ENCODE measurements at regions not wholly inside any gene's neighbourhood (a gene's known extent, or its start where the extent isn't known, plus 50 kb on each side); places are given as distances from the start of the nearest gene placed in this dataset.

- DNase-seq, result no peak
Measured at GRCh38 chr6:121837545-121838229, 402.2 kb downstream of the GJA1 start.

GRCh38 chr6:121838842-121839241 lies 403.4 kb downstream of the GJA1 start:
- peak; percentile 6 for DNase-seq

- no peak for DNase-seq
Measured at GRCh38 chr6:121839896-121840295, 404.4 kb downstream of the GJA1 start.

- no peak for DNase-seq
Measured at GRCh38 chr6:121844898-121845297, 409.5 kb downstream of the GJA1 start.

- no peak for DNase-seq
Measured at GRCh38 chr6:121847806-121848522, 412.5 kb downstream of the GJA1 start.

GRCh38 chr6:121848523-121849255 lies 413.2 kb downstream of the GJA1 start:
- DNase-seq, result no peak

GRCh38 chr6:121849477-121849876 lies 414.0 kb downstream of the GJA1 start:
- peak; percentile 50 for DNase-seq

- DNase-seq, result no peak
Measured at GRCh38 chr6:121851056-121851455, 415.6 kb downstream of the GJA1 start.

- DNase-seq, result no peak
Measured at GRCh38 chr6:121853686-121854085, 418.2 kb downstream of the GJA1 start.

GRCh38 chr6:121855521-121855920 lies 420.1 kb downstream of the GJA1 start:
- DNase-seq, result no peak

- no peak for DNase-seq
Measured at GRCh38 chr6:121856296-121856695, 420.9 kb downstream of the GJA1 start.

GRCh38 chr6:121857551-121857950 lies 422.1 kb downstream of the GJA1 start:
- DNase-seq, result no peak

- no peak for DNase-seq
Measured at GRCh38 chr6:121858310-121858709, 422.9 kb downstream of the GJA1 start.

- DNase-seq, result no peak
Measured at GRCh38 chr6:121858986-121859385, 423.5 kb downstream of the GJA1 start.

GRCh38 chr6:121865811-121866210 lies 430.4 kb downstream of the GJA1 start:
- DNase-seq, result no peak

- no peak for DNase-seq
Measured at GRCh38 chr6:121867095-121867494, 431.6 kb downstream of the GJA1 start.

GRCh38 chr6:121868206-121868605 lies 432.8 kb downstream of the GJA1 start:
- DNase-seq, result no peak

GRCh38 chr6:121873595-121873994 lies 438.1 kb downstream of the GJA1 start:
- DNase-seq, result no peak

GRCh38 chr6:121876721-121877120 lies 441.3 kb downstream of the GJA1 start:
- DNase-seq, result no peak

- DNase-seq, result no peak
Measured at GRCh38 chr6:121879149-121879548, 443.7 kb downstream of the GJA1 start.

GRCh38 chr6:121880831-121881230 lies 445.4 kb downstream of the GJA1 start:
- no peak for DNase-seq

- no peak for DNase-seq
Measured at GRCh38 chr6:121881974-121882667, 446.7 kb downstream of the GJA1 start.

GRCh38 chr6:121884091-121884490 lies 448.6 kb downstream of the GJA1 start:
- DNase-seq, result no peak

Data from activated CD4-positive, alpha-beta T cell treated with anti-CD3 and anti-CD28 coated beads for 48 hours (primary cell).